Ammon's horn (tissue), 1 donor: ENCODE measurements at regions not wholly inside any gene's neighbourhood (a gene's known extent, or its start where the extent isn't known, plus 50 kb on each side); places are given as distances from the start of the nearest gene placed in this dataset.

Experiments
- DNase-seq: peaks from one replicate; pipeline ENCODE4 v3.0.0-alpha.2; 2016; ENCODE audit warnings: low spot score

- DNase-seq: no peak
Observed at GRCh38 chr6:169165561-169166300, 87.9 kb downstream of the THBS2 start.

DNA sequence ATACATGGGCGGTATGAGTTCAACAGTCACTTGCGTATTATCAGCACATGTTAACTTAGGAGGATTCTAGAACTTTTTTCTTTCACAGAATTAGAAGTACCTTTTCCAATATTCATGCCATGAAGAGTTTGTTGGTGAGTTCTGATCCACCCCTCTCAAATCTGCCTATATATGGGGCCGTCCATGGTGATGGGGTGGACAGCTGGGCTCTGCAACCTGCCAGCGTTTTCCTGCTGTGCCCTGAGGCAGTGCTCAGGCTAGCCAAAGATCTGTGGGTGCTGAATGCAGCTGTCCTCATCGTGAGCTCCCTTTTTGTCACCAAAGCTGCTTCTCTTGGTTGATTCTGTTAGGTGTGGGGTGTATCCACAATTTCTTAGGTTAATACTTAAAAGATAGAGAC, 88.7 kb downstream of the THBS2 start:
- DNase-seq: no peak

DNA sequence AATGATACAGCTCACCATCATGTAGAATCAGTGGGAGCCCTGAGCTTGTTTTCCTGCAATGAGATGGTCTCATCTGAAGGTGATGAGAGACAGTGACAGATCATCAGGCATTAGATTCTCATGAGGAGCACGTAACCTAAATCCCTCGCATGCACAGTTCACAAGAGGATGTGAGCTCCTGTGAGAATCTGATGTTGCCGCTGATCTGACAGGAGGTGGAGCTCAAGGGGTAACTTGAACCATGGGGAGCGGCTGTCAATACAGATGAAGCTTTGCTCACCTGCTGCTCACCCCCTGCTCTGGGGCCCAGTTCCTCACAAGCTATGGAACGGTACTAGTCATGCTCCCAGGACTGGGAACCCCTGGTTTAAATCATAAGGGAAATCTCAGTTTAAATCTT, 89.2 kb downstream of the THBS2 start:
- DNase-seq: no peak

GRCh38 chr6:169163411-169163901, 90.2 kb downstream of the THBS2 start:
- no peak for DNase-seq

GRCh38 chr6:169162752-169163407, 90.8 kb downstream of the THBS2 start:
- DNase-seq: no peak

GRCh38 chr6:169162249-169162648, 91.4 kb downstream of the THBS2 start:
- no peak for DNase-seq

DNA sequence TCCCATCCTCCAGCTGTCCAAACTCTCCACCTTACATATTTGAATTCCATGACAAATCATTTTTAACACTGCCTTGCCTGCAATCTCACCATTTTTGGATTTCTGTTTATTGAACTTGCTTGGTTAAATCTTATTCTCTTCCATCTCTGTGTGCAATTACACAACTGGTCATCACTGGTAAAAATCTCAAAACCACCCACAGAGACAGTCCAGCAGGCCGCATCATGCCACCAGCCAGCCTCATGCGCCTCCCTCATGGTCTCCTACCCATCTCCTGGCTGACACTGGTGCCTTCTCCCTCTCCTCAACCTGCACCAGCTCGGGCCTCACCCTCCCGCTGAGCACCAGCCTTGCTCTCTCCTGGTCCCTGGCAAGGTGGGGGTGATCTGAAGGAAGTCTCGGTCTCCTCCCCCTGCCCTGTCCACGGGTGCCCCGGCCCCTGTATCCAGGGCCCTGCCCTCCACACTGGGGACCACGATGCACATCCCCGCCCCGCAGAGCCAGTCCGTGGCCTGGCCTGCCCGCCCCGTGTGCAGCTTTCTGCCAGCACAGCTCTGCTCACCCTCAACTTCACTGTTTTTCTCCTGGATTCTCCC, 92.0 kb downstream of the THBS2 start:
- no peak for DNase-seq

DNA sequence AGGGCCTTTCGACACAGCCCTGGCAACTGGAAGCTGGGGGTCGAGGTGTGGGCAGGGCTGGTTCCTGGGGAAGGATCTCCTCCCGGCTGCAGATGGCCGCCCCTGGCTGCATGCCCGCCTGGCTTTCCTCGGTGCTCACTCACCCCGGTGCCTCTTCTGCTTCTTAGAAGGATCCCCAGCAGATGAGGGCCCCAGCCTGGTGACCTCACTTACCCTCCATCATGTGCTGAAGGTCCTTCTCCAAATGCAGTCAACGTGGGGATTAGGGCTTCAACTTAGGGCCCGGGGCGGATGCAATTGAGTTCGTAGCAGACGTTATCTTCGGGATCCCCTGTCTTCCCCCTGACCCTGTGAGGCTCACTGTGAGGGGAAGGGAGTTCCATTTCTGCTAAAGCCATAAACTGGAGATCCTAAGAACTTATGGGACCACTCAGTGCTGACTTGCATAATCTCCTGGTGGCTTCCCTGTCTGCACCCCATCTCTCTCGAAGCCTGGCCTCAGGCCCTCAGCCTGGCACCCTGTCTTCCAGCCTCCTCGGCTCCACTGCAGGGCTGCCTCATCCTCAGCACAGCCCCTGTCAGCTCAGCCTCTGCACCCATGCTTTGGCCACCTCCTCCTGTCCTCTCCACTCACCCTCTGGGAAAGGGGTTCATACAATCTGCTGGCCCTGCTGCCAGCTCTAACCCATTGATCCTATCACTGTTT, 92.6 kb downstream of the THBS2 start:
- no peak for DNase-seq

- DNase-seq: no peak
Observed at GRCh38 chr6:169160091-169160854, 93.4 kb downstream of the THBS2 start.

- DNase-seq: no peak
Observed at GRCh38 chr6:169159331-169159730, 94.3 kb downstream of the THBS2 start.

- no peak for DNase-seq
Observed at GRCh38 chr6:169158691-169159090, 95.0 kb downstream of the THBS2 start.

DNA sequence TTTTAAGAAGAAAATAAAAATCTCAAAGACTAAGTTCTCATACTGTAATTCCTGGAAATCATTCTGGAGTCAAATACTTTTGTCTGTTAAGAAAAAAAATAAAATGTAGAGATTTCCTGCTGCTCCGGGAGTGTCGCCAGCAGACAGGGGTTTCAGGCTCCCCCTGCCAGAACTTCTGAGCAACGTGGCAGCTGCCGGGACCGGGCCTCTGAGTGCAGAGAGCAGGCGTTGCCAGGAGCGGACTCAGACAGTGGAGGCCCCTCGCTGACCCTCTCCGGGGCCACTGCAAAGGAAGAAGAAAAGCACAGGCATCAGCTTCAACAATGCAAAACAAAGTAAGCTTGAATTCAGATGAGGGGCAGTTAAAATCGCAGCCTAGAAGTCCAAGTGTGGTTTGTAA, 95.5 kb downstream of the THBS2 start:
- DNase-seq: no peak

- DNase-seq: no peak
Observed at GRCh38 chr6:169157197-169158148, 96.2 kb downstream of the THBS2 start.

- no peak for DNase-seq
Observed at GRCh38 chr6:169156793-169157147, 96.9 kb downstream of the THBS2 start.

- no peak for DNase-seq
Observed at GRCh38 chr6:169156108-169156792, 97.4 kb downstream of the THBS2 start.

DNA sequence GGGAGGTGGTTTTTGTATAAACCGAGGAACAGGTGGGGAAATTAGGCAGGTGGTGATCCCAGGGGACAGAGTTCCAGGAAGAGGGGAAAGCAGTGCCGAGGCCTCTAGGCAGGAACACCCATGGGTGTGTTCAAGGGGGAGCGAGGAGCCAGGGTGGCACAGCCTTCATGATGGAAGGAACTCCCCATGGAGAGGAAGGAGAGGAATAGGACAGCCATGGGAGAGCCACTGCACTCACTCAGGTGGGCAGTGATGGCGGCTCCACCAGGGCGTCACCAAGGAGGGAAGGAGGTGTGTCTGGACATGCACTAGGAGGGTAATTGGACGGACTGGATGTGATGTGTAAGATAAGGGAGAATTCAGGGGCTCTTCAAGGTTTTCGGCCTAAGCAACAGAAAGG, 98.2 kb downstream of the THBS2 start:
- DNase-seq: no peak

- no peak for DNase-seq
Observed at GRCh38 chr6:169153401-169153800, 100.2 kb downstream of the THBS2 start.

- no peak for DNase-seq
Observed at GRCh38 chr6:169146521-169146920, 107.1 kb downstream of the THBS2 start.

- DNase-seq: peak; percentile 69
Observed at GRCh38 chr6:169145991-169146501, 107.6 kb downstream of the THBS2 start.

DNA sequence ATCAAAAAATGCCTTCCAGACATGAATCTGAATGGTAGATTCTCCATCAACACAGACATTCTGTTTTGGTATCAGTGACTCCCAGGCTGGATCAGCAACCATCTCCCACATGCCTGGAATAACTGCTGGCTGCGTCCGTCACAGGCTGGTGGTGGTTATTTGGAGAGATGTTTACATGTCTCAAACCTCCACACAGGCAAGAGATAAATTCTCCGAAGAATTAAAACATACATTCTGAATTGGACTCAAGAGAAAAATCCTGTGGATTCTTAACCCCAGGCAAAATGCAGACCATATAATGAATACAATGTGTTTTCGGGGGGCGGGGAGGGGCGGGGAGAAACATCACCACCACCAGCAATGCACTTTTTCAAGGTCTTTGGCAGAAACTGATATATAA, 108.2 kb downstream of the THBS2 start:
- DNase-seq: peak; percentile 33
